ENCODE measurements at regions not wholly inside any gene's neighbourhood (a gene's known extent, or its start where the extent isn't known, plus 50 kb on each side); places are given as distances from the start of the nearest gene placed in this dataset.

- Histone ChIP-seq H3K23ac (ENCODE audit: low read depth, low read length) (no peak overlapping the region), H3K9me3 (ENCODE audit: control insufficient read depth, insufficient read depth, low read length) (0 out of 2 replicates have a peak, but pooled peaks cover 3% of the 10 kb centered on the region), H3K4me2 (ENCODE audit: low read depth, low read length) (no peak overlapping the region), H2AK5ac (ENCODE audit: low read depth, low read length) (no peak overlapping the region), H4K5ac (ENCODE audit: low read depth, low read length) (no peak overlapping the region), H2BK5ac (ENCODE audit: low read depth, low read length, poor library complexity, severe bottlenecking) (no peak overlapping the region), H2AFZ (replicated peaks; ENCODE audit: low read length, poor library complexity) (no peak overlapping the region), H3K56ac (ENCODE audit: extremely low read depth, insufficient read depth, low read length) (no peak overlapping the region), H3K27ac (ENCODE audit: insufficient read depth, low read length) (no peak overlapping the region), H2BK20ac (ENCODE audit: low read depth, low read length) (no peak overlapping the region), H2BK120ac (ENCODE audit: low read depth, low read length) (no peak overlapping the region), H3K79me1 (ENCODE audit: low read depth in 1 of 2, low read length in 2 of 2) (no peaks in the 10 kb centered on the region), H3K4me3 (ENCODE audit: insufficient read depth, low read depth, low read length) (no peak overlapping the region), H3K27me3 (ENCODE audit: control insufficient read depth, insufficient read depth, low read length) (no peaks in the 10 kb centered on the region), H4K8ac (ENCODE audit: low read depth in 2 of 2, low read length in 2 of 2) (no peak overlapping the region), H3K4ac (ENCODE audit: low read depth, low read length) (no peak overlapping the region), H4K20me1 (ENCODE audit: insufficient read depth, low read length) (no peaks in the 10 kb centered on the region), H3K14ac (replicated peaks; ENCODE audit: low read depth, low read length) (no peak overlapping the region), H3K9ac (ENCODE audit: low read depth, low read length) (no peak overlapping the region), H3K36me3 (ENCODE audit: control insufficient read depth, insufficient read depth, low read length) (no peaks in the 10 kb centered on the region), H2BK15ac (ENCODE audit: low read depth, low read length) (no peak overlapping the region), H3K4me1 (ENCODE audit: control insufficient read depth, insufficient read depth, low read length) (no peaks in the 10 kb centered on the region), H4K91ac (ENCODE audit: insufficient read depth, low read depth, low read length) (no peak overlapping the region), H2AK9ac (replicated peaks; ENCODE audit: low read depth, low read length, poor library complexity) (no peak overlapping the region), H3K18ac (ENCODE audit: low read depth, low read length) (no peak overlapping the region), H3K9me1 (ENCODE audit: insufficient read depth, low read length) (no peaks in the 10 kb centered on the region)
- intact Hi-C loops (cut with micrococcal nuclease), result no loop called here
- ATAC-seq (ENCODE audit: low read depth), result no peak
- DNase-seq, result no peak
- in situ Hi-C loops (cut with MboI; ENCODE audit: low sequenced_read_pairs), result no loop called here
- TF ChIP-seq RFX5 (IDR thresholded peaks at IDR 0.05; ENCODE audit: low read depth, low read length), result no peak
- TF ChIP-seq CEBPB (IDR thresholded peaks at IDR 0.05; ENCODE audit: low read depth, low read length), result no peak
- TF ChIP-seq MAFK (IDR thresholded peaks at IDR 0.05; ENCODE audit: low read depth, low read length), result peak; percentile 91
- no peak for TF ChIP-seq RCOR1 (IDR thresholded peaks at IDR 0.05; ENCODE audit: insufficient replicate concordance, low read length)
- no TSS peak for BruUV-seq (replicated peaks)
- WGBS, 2 experiments (ENCODE audit: extremely low coverage in 2 of 2, insufficient read length in 1 of 2), result no CpG with 5 or more reads among the region's 1 CpG
- ChIA-PET CTCF (no interaction called here), POLR2A (ENCODE audit: unreplicated experiment) (no interaction called here)
- dilution Hi-C loops (cut with HindIII; ENCODE audit: low sequenced_read_pairs, unreplicated experiment), result no loop called here
Observed at GRCh38 chr3:19052874-19053273, 95.4 kb upstream of the KCNH8 start.
